Endothelial cell of umbilical vein (primary cell): ENCODE measurements at regions not wholly inside any gene's neighbourhood (a gene's known extent, or its start where the extent isn't known, plus 50 kb on each side); places are given as distances from the start of the nearest gene placed in this dataset.

Source experiments
- BruUV-seq: library from RNA; stranded (reverse); fragments of 400-500 nt; replicated peaks from 2 replicates; lab custom pipeline; 2021; lab: Mats Ljungman, UMichigan
- CTCF ChIA-PET: fragments of 300-600, 350-600 bp; sonication (Branson Sonifier 250); formaldehyde crosslinking; loops from one replicate; lab custom pipeline; 2021; ENCODE audit warnings: antibody characterized with exemption, inconsistent platforms; lab: Charles Lee
- POLR2A ChIA-PET: fragments of 300-600, 350-600 bp; sonication (Branson Sonifier 250); formaldehyde crosslinking; loops from one replicate; lab custom pipeline; 2021; ENCODE audit warnings: antibody characterized with exemption, inconsistent platforms; lab: Charles Lee
- DNase-seq: peaks from one replicate; pipeline ENCODE4 v3.0.0-alpha.2; 2011; ENCODE audit warnings: low read depth, low spot score
- FAIRE-seq: peaks from 2 replicates; lab custom pipeline; 2011; peaks lifted over from hg19 to GRCh38; lab: Jason Lieb, UNC
- H2AFZ ChIP-seq: 2 replicates; pipeline ENCODE4 v1.6.0; 2012; ENCODE audit warnings: low read depth, low read length, control low read depth, inconsistent platforms
- H3K27ac ChIP-seq: 2 replicates; pipeline ENCODE4 v1.5.1; 2011; ENCODE audit warnings: low read depth, mild to moderate bottlenecking, control low read depth, low read length, moderate library complexity; ENCODE audit not compliant: insufficient read depth
- H3K27me3 ChIP-seq, 2 experiments: 2 replicates each; pipeline versions ENCODE4 v1.6.0 to v1.6.1; 2011; ENCODE audit warnings: low read length in 2 of 2, mixed read lengths in 1 of 2; ENCODE audit not compliant: control insufficient read depth in 2 of 2, insufficient read depth in 2 of 2
- H3K36me3 ChIP-seq, 2 experiments: 2 replicates in 1 of 2; 3 replicates in 1 of 2; pipeline ENCODE4 v1.5.1; 2011; ENCODE audit warnings: low read length in 2 of 2, mild to moderate bottlenecking in 1 of 2, moderate library complexity in 1 of 2; ENCODE audit not compliant: control insufficient read depth in 2 of 2, insufficient read depth in 2 of 2; ENCODE audit errors: extremely low read depth in 1 of 2
- H3K4me1 ChIP-seq: 3 replicates; pipeline ENCODE4 v1.5.1; 2011; ENCODE audit warnings: mild to moderate bottlenecking, low read length; ENCODE audit not compliant: control insufficient read depth, insufficient read depth; ENCODE audit errors: extremely low read depth
- H3K4me2 ChIP-seq: 2 replicates; pipeline ENCODE4 v1.6.1; 2011; ENCODE audit warnings: low read length, control low read depth, mixed read lengths; ENCODE audit not compliant: insufficient read depth
- H3K4me3 ChIP-seq, 3 experiments: fragments of 200-600 bp in 1 of 3; sonication (generic), shearing (Covaris generic) in 1 of 3; replicated peaks in 1 of 3; 2 replicates each; pipeline ENCODE4 v1.5.1; 2011 to 2016; ENCODE audit warnings: control low read depth in 3 of 3, low read length in 3 of 3, mild to moderate bottlenecking in 2 of 3, inconsistent platforms in 1 of 3, low read depth in 1 of 3, moderate library complexity in 1 of 3; ENCODE audit not compliant: insufficient read depth in 1 of 3
- H3K79me2 ChIP-seq: 2 replicates; pipeline ENCODE4 v1.6.0; 2012; ENCODE audit warnings: low read length, inconsistent platforms; ENCODE audit not compliant: control insufficient read depth, insufficient read depth
- H3K9ac ChIP-seq: replicated peaks from 2 replicates; pipeline ENCODE3; 2011; ENCODE audit warnings: low read length, control low read depth; ENCODE audit not compliant: insufficient read depth; ENCODE audit errors: extremely low read depth
- H3K9me1 ChIP-seq: replicated peaks from 3 replicates; pipeline ENCODE4 v1.6.0; 2011; ENCODE audit warnings: mild to moderate bottlenecking, low read length; ENCODE audit not compliant: control insufficient read depth, insufficient read depth; ENCODE audit errors: extremely low read depth
- H3K9me3 ChIP-seq: replicated peaks from 2 replicates; pipeline ENCODE4 v1.5.1; 2012; ENCODE audit warnings: low read length, inconsistent platforms; ENCODE audit not compliant: control insufficient read depth, insufficient read depth
- H4K20me1 ChIP-seq: replicated peaks from 2 replicates; pipeline ENCODE3; 2011; ENCODE audit warnings: mild to moderate bottlenecking, low read length; ENCODE audit not compliant: control insufficient read depth, insufficient read depth; ENCODE audit errors: extremely low read depth
- EZH2 ChIP-seq: IDR thresholded peaks from 2 replicates; pipeline ENCODE4 v1.6.1; 2012; ENCODE audit warnings: borderline replicate concordance, low read depth, mild to moderate bottlenecking, moderate library complexity, low read length, inconsistent platforms; ENCODE audit not compliant: severe bottlenecking
- FOS ChIP-seq: IDR thresholded peaks from 2 replicates; pipeline ENCODE4 v1.6.1; 2011; ENCODE audit warnings: mild to moderate bottlenecking, low read length, moderate library complexity, borderline replicate concordance; ENCODE audit not compliant: insufficient read depth
- GATA2 ChIP-seq: IDR thresholded peaks from 2 replicates; pipeline ENCODE4 v1.7.0; 2011; ENCODE audit warnings: low read depth, mild to moderate bottlenecking, moderate library complexity, mixed read lengths, low read length; ENCODE audit not compliant: insufficient read length, insufficient read depth
- JUN ChIP-seq: IDR thresholded peaks from 2 replicates; pipeline ENCODE4 v1.6.1; 2011; ENCODE audit warnings: borderline replicate concordance, low read depth; ENCODE audit not compliant: insufficient read length, insufficient read depth
- POLR2A ChIP-seq: IDR thresholded peaks from 2 replicates; pipeline ENCODE4 v1.6.1; 2012; ENCODE audit warnings: low read depth, mild to moderate bottlenecking, control low read depth, low read length
- POLR2AphosphoS5 ChIP-seq: IDR thresholded peaks from 2 replicates; pipeline ENCODE4 v1.6.1; 2012; ENCODE audit warnings: low read depth, mild to moderate bottlenecking, control low read depth, low read length, moderate library complexity; ENCODE audit not compliant: insufficient read depth
- dilution Hi-C: fragments of 300-500 bp; cut with MboI; formaldehyde crosslinking; loops from one replicate; pipeline ENCODE4 v1.15.0; 2019; ENCODE audit warnings: low sequenced_read_pairs; ENCODE audit not compliant: extremely low pct_ligation_motif_present
- intact Hi-C: fragments of 100-400 bp; cut with micrococcal nuclease; formaldehyde crosslinking; loops from one replicate; pipeline ENCODE4 v1.10.0; 2022
- TF ChIP-seq, protein P1 (sequence below), 2 donors: IDR thresholded peaks; 1 replicate in 1 of 2; 2 replicates in 1 of 2; pipeline ENCODE4 v1.5.1; 2011; ENCODE audit warnings: low read length in 2 of 2, mild to moderate bottlenecking in 2 of 2, moderate library complexity in 2 of 2, control low read depth in 1 of 2, inconsistent platforms in 1 of 2, low read depth in 1 of 2; ENCODE audit not compliant: insufficient read depth in 1 of 2; ENCODE audit errors: extremely low read depth in 1 of 2
- TF ChIP-seq, protein P2 (sequence below): IDR thresholded peaks from 2 replicates; pipeline ENCODE4 v1.6.1; 2011; ENCODE audit not compliant: insufficient read depth, insufficient read length

GRCh38 chr3:159660326-159660725, 328.3 kb upstream of the IL12A start:
- BruUV-seq: no TSS peak
- DNase-seq (no peak), FAIRE-seq (no peak)
- POLR2A ChIA-PET: no interaction called here
- H3K4me3 ChIP-seq: no peak overlapping the region
- TF ChIP-seq JUN: no peak
- no peak for TF ChIP-seq POLR2A
- no peak for TF ChIP-seq EZH2
- H3K27ac ChIP-seq: no peak overlapping the region
- H4K20me1 ChIP-seq: no peaks in the 10 kb centered on the region
- no peak overlapping the region for H3K9ac ChIP-seq
- dilution Hi-C loops: no loop called here
- H3K27me3 ChIP-seq: peaks cover 4 to 8% of the 10 kb centered on the region in 2 experiments
- H3K4me2 ChIP-seq: no peak overlapping the region
- H3K36me3 ChIP-seq: no peaks in the 10 kb centered on the region
- H3K9me1 ChIP-seq: no peaks in the 10 kb centered on the region
- intact Hi-C loops: no loop called here
- H3K79me2 ChIP-seq: no peaks in the 10 kb centered on the region
- no peak overlapping the region for H2AFZ ChIP-seq
- H3K9me3 ChIP-seq: no peaks in the 10 kb centered on the region
- CTCF ChIA-PET: interaction anchor here (1.0 to 1.2 kb wide), 3 partner anchors 13 to 144 kb away, joined by 3 to 4 read pairs (median 3); no protein-coding TSS in a partner anchor
- H3K4me1 ChIP-seq: no peaks in the 10 kb centered on the region

- no peaks in the 10 kb centered on the region for H4K20me1 ChIP-seq
- no peak overlapping the region for H3K4me3 ChIP-seq
- FAIRE-seq (no peak), DNase-seq (no peak)
- dilution Hi-C loops: no loop called here
- H3K27me3 ChIP-seq: peaks cover 5 to 8% of the 10 kb centered on the region in 2 experiments
- POLR2A ChIA-PET: interaction anchor here (0.6 kb wide), 1 partner anchor 69 kb away, joined by 3 read pairs; no protein-coding TSS in a partner anchor
- H3K79me2 ChIP-seq: no peaks in the 10 kb centered on the region
- H3K4me1 ChIP-seq: no peaks in the 10 kb centered on the region
- intact Hi-C loops: no loop called here
- no peak for TF ChIP-seq FOS
- TF ChIP-seq JUN: no peak
- no peak for TF ChIP-seq GATA2
- TF ChIP-seq, protein P1, sequence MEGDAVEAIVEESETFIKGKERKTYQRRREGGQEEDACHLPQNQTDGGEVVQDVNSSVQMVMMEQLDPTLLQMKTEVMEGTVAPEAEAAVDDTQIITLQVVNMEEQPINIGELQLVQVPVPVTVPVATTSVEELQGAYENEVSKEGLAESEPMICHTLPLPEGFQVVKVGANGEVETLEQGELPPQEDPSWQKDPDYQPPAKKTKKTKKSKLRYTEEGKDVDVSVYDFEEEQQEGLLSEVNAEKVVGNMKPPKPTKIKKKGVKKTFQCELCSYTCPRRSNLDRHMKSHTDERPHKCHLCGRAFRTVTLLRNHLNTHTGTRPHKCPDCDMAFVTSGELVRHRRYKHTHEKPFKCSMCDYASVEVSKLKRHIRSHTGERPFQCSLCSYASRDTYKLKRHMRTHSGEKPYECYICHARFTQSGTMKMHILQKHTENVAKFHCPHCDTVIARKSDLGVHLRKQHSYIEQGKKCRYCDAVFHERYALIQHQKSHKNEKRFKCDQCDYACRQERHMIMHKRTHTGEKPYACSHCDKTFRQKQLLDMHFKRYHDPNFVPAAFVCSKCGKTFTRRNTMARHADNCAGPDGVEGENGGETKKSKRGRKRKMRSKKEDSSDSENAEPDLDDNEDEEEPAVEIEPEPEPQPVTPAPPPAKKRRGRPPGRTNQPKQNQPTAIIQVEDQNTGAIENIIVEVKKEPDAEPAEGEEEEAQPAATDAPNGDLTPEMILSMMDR (IDR thresholded peaks at IDR 0.05; ENCODE audit: extremely low read depth in 1 of 2, insufficient read depth in 1 of 2, low read depth in 1 of 2, low read length in 2 of 2): no peak
- TF ChIP-seq, protein P2, sequence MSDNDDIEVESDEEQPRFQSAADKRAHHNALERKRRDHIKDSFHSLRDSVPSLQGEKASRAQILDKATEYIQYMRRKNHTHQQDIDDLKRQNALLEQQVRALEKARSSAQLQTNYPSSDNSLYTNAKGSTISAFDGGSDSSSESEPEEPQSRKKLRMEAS: no peak
- TF ChIP-seq EZH2: no peak
- no peak for TF ChIP-seq POLR2AphosphoS5
- H3K9me3 ChIP-seq: no peaks in the 10 kb centered on the region
- no TSS peak for BruUV-seq
- H3K27ac ChIP-seq: no peak overlapping the region
- no peak overlapping the region for H2AFZ ChIP-seq
- H3K9me1 ChIP-seq: no peaks in the 10 kb centered on the region
- no peak overlapping the region for H3K9ac ChIP-seq
- CTCF ChIA-PET: interaction anchor here (0.8 to 1.2 kb wide), 4 partner anchors 11 to 144 kb away, joined by 3 to 4 read pairs (median 3); no protein-coding TSS in a partner anchor
- H3K4me2 ChIP-seq: no peak overlapping the region
- no peaks in the 10 kb centered on the region for H3K36me3 ChIP-seq
Observed at GRCh38 chr3:159660901-159661300, 327.7 kb upstream of the IL12A start.
